ENCODE measurements at regions not wholly inside any gene's neighbourhood (a gene's known extent, or its start where the extent isn't known, plus 50 kb on each side); places are given as distances from the start of the nearest gene placed in this dataset.

- Histone ChIP-seq H4K20me1 (ENCODE audit: insufficient read depth, low read length, poor library complexity, severe bottlenecking) (no peaks in the 10 kb centered on the region), H3K9ac (ENCODE audit: low read depth, low read length, poor library complexity, severe bottlenecking) (no peak overlapping the region), H3K9me3 (ENCODE audit: insufficient read depth, low read depth, low read length) (no peaks in the 10 kb centered on the region), H3K4me1 (ENCODE audit: insufficient read depth, low read length, poor library complexity, severe bottlenecking) (no peaks in the 10 kb centered on the region), H3K36me3 (ENCODE audit: insufficient read depth, low read length) (no peaks in the 10 kb centered on the region), H3F3A (ENCODE audit: low read depth) (no peaks in the 10 kb centered on the region), H3K4me2 (ENCODE audit: low read depth, low read length, poor library complexity, severe bottlenecking) (no peak overlapping the region), H3K9me2 (replicated peaks; ENCODE audit: low read depth, low read length) (no peaks in the 10 kb centered on the region), H3K79me2 (ENCODE audit: insufficient read depth, low read length) (no peaks in the 10 kb centered on the region), H3K4me3 (ENCODE audit: low read length, poor library complexity, severe bottlenecking) (no peak overlapping the region), H3K27me3 (ENCODE audit: insufficient read depth, low read length, poor library complexity, severe bottlenecking) (no peaks in the 10 kb centered on the region), H2AFZ (ENCODE audit: low read length) (no peak overlapping the region)
- no peak for TF ChIP-seq CTCF (conservative IDR thresholded peaks at IDR 0.05; ENCODE audit: low read length)
- no peak for TF ChIP-seq EZH2phosphoT487 (IDR thresholded peaks at IDR 0.05; ENCODE audit: borderline replicate concordance)
Observed at GRCh38 chr15:96138985-96139384, 191.5 kb upstream of the NR2F2 start.

GRCh38 chr15:96142498-96142897 is 188.0 kb upstream of the NR2F2 start:
- Histone ChIP-seq H4K20me1 (ENCODE audit: insufficient read depth, low read length, poor library complexity, severe bottlenecking) (no peaks in the 10 kb centered on the region), H3K4me3 (ENCODE audit: low read length, poor library complexity, severe bottlenecking) (no peak overlapping the region), H3F3A (ENCODE audit: low read depth) (no peaks in the 10 kb centered on the region), H3K27me3 (ENCODE audit: insufficient read depth, low read length, poor library complexity, severe bottlenecking) (no peaks in the 10 kb centered on the region), H3K4me2 (ENCODE audit: low read depth, low read length, poor library complexity, severe bottlenecking) (no peak overlapping the region), H3K9ac (ENCODE audit: low read depth, low read length, poor library complexity, severe bottlenecking) (no peak overlapping the region), H3K9me2 (replicated peaks; ENCODE audit: low read depth, low read length) (no peaks in the 10 kb centered on the region), H3K9me3 (ENCODE audit: insufficient read depth, low read depth, low read length) (no peaks in the 10 kb centered on the region), H3K79me2 (ENCODE audit: insufficient read depth, low read length) (no peaks in the 10 kb centered on the region), H3K36me3 (ENCODE audit: insufficient read depth, low read length) (no peaks in the 10 kb centered on the region), H3K4me1 (ENCODE audit: insufficient read depth, low read length, poor library complexity, severe bottlenecking) (no peaks in the 10 kb centered on the region), H2AFZ (ENCODE audit: low read length) (no peak overlapping the region)
- TF ChIP-seq CTCF (conservative IDR thresholded peaks at IDR 0.05; ENCODE audit: low read length) (no peak), EZH2phosphoT487 (IDR thresholded peaks at IDR 0.05; ENCODE audit: borderline replicate concordance) (no peak)

GRCh38 chr15:96144734-96145133 is 185.8 kb upstream of the NR2F2 start:
- Histone ChIP-seq H3K9me2 (replicated peaks; ENCODE audit: low read depth, low read length) (no peaks in the 10 kb centered on the region), H4K20me1 (ENCODE audit: insufficient read depth, low read length, poor library complexity, severe bottlenecking) (no peaks in the 10 kb centered on the region), H3K36me3 (ENCODE audit: insufficient read depth, low read length) (no peaks in the 10 kb centered on the region), H3K27me3 (ENCODE audit: insufficient read depth, low read length, poor library complexity, severe bottlenecking) (no peaks in the 10 kb centered on the region), H3K4me2 (ENCODE audit: low read depth, low read length, poor library complexity, severe bottlenecking) (no peak overlapping the region), H3K4me3 (ENCODE audit: low read length, poor library complexity, severe bottlenecking) (no peak overlapping the region), H2AFZ (ENCODE audit: low read length) (no peak overlapping the region), H3K4me1 (ENCODE audit: insufficient read depth, low read length, poor library complexity, severe bottlenecking) (no peaks in the 10 kb centered on the region), H3K9me3 (ENCODE audit: insufficient read depth, low read depth, low read length) (no peaks in the 10 kb centered on the region), H3K9ac (ENCODE audit: low read depth, low read length, poor library complexity, severe bottlenecking) (no peak overlapping the region), H3K79me2 (ENCODE audit: insufficient read depth, low read length) (no peaks in the 10 kb centered on the region), H3F3A (ENCODE audit: low read depth) (no peaks in the 10 kb centered on the region)
- TF ChIP-seq EZH2phosphoT487 (IDR thresholded peaks at IDR 0.05; ENCODE audit: borderline replicate concordance) (no peak), CTCF (conservative IDR thresholded peaks at IDR 0.05; ENCODE audit: low read length) (no peak)
